Endothelial cell of umbilical vein (primary cell): ENCODE measurements at regions not wholly inside any gene's neighbourhood (a gene's known extent, or its start where the extent isn't known, plus 50 kb on each side); places are given as distances from the start of the nearest gene placed in this dataset.

Experiments
- EZH2 ChIP-seq: IDR thresholded peaks from 2 replicates; pipeline ENCODE4 v1.6.1; 2012; ENCODE audit warnings: borderline replicate concordance, low read depth, mild to moderate bottlenecking, moderate library complexity, low read length, inconsistent platforms; ENCODE audit not compliant: severe bottlenecking
- FOS ChIP-seq: IDR thresholded peaks from 2 replicates; pipeline ENCODE4 v1.6.1; 2011; ENCODE audit warnings: mild to moderate bottlenecking, low read length, moderate library complexity, borderline replicate concordance; ENCODE audit not compliant: insufficient read depth
- GATA2 ChIP-seq: IDR thresholded peaks from 2 replicates; pipeline ENCODE4 v1.7.0; 2011; ENCODE audit warnings: low read depth, mild to moderate bottlenecking, moderate library complexity, mixed read lengths, low read length; ENCODE audit not compliant: insufficient read length, insufficient read depth
- JUN ChIP-seq: IDR thresholded peaks from 2 replicates; pipeline ENCODE4 v1.6.1; 2011; ENCODE audit warnings: borderline replicate concordance, low read depth; ENCODE audit not compliant: insufficient read length, insufficient read depth
- MYC ChIP-seq: IDR thresholded peaks from one replicate; pipeline ENCODE4 v1.6.1; 2011; ENCODE audit warnings: mild to moderate bottlenecking, low read depth, low read length
- POLR2A ChIP-seq: IDR thresholded peaks from 2 replicates; pipeline ENCODE4 v1.6.1; 2012; ENCODE audit warnings: low read depth, mild to moderate bottlenecking, control low read depth, low read length
- POLR2AphosphoS5 ChIP-seq: IDR thresholded peaks from 2 replicates; pipeline ENCODE4 v1.6.1; 2012; ENCODE audit warnings: low read depth, mild to moderate bottlenecking, control low read depth, low read length, moderate library complexity; ENCODE audit not compliant: insufficient read depth
- TF ChIP-seq, protein P1 (sequence below), 2 donors: IDR thresholded peaks; 1 replicate in 1 of 2; 2 replicates in 1 of 2; pipeline ENCODE4 v1.5.1; 2011; ENCODE audit warnings: low read length in 2 of 2, mild to moderate bottlenecking in 2 of 2, moderate library complexity in 2 of 2, control low read depth in 1 of 2, inconsistent platforms in 1 of 2, low read depth in 1 of 2; ENCODE audit not compliant: insufficient read depth in 1 of 2; ENCODE audit errors: extremely low read depth in 1 of 2
- TF ChIP-seq, protein P2 (sequence below): IDR thresholded peaks from 2 replicates; pipeline ENCODE4 v1.6.1; 2011; ENCODE audit not compliant: insufficient read depth, insufficient read length

DNA sequence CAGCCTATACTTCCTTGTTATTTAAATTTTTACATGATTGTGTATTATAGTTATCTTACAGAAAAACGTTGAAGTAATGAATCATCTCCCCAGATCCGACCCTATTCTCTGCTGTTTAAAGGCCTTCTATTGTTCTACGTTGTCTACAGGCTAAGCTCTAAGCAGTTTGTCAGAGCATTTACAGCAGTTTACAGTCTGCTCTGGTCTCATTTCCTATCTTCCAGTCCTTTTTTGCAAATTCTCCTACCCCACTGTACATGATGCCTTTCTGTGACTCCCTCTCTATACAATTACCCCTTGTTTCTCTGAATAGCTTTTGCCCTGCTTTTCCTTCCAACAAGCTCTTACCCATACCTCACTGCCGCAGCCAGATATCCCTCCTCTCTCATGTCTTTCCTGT is 319.2 kb upstream of the FMN2 start:
- TF ChIP-seq, protein P1, sequence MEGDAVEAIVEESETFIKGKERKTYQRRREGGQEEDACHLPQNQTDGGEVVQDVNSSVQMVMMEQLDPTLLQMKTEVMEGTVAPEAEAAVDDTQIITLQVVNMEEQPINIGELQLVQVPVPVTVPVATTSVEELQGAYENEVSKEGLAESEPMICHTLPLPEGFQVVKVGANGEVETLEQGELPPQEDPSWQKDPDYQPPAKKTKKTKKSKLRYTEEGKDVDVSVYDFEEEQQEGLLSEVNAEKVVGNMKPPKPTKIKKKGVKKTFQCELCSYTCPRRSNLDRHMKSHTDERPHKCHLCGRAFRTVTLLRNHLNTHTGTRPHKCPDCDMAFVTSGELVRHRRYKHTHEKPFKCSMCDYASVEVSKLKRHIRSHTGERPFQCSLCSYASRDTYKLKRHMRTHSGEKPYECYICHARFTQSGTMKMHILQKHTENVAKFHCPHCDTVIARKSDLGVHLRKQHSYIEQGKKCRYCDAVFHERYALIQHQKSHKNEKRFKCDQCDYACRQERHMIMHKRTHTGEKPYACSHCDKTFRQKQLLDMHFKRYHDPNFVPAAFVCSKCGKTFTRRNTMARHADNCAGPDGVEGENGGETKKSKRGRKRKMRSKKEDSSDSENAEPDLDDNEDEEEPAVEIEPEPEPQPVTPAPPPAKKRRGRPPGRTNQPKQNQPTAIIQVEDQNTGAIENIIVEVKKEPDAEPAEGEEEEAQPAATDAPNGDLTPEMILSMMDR (IDR thresholded peaks at IDR 0.05; ENCODE audit: extremely low read depth in 1 of 2, insufficient read depth in 1 of 2, low read depth in 1 of 2, low read length in 2 of 2): no peak
- no peak for TF ChIP-seq MYC
- no peak for TF ChIP-seq EZH2
- TF ChIP-seq, protein P2, sequence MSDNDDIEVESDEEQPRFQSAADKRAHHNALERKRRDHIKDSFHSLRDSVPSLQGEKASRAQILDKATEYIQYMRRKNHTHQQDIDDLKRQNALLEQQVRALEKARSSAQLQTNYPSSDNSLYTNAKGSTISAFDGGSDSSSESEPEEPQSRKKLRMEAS: no peak
- no peak for TF ChIP-seq POLR2AphosphoS5
- no peak for TF ChIP-seq POLR2A
- TF ChIP-seq FOS: no peak
- no peak for TF ChIP-seq JUN
- no peak for TF ChIP-seq GATA2
